GM20000 (cell line): ENCODE measurements at regions not wholly inside any gene's neighbourhood (a gene's known extent, or its start where the extent isn't known, plus 50 kb on each side); places are given as distances from the start of the nearest gene placed in this dataset.

ENCODE experiments used
- DNase-seq: peaks from one replicate; pipeline ENCODE4 v3.0.0; 2012; ENCODE audit warnings: low spot score
- TF ChIP-seq, protein P1 (sequence below): IDR thresholded peaks from 2 replicates; pipeline ENCODE4 v1.5.1; 2012; ENCODE audit warnings: mild to moderate bottlenecking, control low read depth; ENCODE audit errors: extremely low read depth, missing control alignments

DNA sequence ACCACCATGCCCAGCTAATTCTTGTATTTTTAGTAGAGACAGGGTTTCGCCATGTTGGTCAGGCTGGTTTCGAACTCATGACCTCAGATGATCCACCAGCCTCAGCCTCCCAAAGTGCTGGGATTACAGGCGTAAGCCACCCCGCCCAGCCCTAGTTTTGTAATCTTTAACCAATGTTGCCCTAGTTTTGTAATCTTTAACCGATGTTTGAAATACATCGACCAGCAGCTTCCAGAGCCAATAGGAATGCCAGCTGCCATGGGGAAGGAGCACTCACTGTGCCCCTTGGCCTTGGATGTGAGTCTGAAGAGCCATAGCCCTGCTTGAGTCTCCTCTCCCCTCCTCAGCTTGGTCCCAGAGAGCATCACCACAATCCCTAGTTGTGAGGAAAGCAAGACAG, 209.3 kb upstream of the RGS6 start:
- DNase-seq = no peak
- TF ChIP-seq, protein P1, sequence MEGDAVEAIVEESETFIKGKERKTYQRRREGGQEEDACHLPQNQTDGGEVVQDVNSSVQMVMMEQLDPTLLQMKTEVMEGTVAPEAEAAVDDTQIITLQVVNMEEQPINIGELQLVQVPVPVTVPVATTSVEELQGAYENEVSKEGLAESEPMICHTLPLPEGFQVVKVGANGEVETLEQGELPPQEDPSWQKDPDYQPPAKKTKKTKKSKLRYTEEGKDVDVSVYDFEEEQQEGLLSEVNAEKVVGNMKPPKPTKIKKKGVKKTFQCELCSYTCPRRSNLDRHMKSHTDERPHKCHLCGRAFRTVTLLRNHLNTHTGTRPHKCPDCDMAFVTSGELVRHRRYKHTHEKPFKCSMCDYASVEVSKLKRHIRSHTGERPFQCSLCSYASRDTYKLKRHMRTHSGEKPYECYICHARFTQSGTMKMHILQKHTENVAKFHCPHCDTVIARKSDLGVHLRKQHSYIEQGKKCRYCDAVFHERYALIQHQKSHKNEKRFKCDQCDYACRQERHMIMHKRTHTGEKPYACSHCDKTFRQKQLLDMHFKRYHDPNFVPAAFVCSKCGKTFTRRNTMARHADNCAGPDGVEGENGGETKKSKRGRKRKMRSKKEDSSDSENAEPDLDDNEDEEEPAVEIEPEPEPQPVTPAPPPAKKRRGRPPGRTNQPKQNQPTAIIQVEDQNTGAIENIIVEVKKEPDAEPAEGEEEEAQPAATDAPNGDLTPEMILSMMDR = no peak

DNA sequence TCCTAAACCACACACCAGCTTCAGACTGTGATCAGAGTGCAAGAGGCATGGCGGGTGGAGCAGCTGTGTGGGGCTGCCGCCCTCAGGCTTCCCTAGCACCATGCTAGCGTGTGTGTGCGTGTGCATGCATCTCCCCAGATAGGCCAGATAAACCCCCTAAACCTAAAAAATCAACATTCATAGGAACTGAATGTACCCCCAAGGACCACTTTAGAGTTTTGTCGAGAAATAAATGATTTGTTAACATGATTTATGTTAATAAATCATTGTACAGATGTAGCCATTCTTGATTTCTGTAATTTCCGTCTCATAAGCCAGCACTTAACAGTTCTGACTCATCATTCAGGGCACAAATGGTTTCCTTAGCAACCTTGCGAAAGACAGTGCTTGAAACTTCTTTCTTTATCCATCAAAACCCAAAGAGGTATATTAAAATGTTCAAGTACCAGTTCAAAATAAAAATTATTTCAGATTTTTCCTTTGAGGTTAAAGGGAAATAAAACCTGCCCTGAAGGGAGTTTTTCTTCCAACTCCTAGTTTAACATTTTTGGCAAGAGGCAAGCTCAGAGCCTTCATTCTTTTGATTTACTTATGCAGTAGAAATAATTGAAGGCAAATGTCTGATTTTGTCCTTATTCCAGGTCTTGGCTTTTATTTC, 206.2 kb upstream of the RGS6 start:
- no peak for DNase-seq
- TF ChIP-seq, protein P1 = no peak

DNA sequence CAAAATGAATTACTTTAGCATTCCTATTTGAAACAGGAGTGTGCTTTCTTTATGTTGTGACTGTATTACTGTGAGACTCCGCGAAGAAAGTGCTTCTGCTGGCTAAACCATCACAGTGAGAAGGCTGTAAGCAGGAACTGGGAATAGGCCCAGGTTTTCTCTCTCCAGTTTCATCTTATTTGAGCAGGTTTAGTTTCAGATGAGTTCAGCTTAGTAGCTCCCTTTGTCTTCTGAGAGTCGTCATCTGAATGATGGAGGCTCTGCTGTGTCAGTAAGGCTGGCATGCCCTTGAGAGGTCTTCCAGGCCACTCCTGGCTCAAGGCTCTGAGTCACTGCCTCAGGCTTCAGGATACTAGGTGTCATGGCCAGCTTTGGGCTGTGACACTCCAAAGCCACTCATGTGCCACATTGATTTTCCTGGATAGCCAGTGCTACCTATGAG, 205.6 kb upstream of the RGS6 start:
- TF ChIP-seq, protein P1 = no peak

DNA sequence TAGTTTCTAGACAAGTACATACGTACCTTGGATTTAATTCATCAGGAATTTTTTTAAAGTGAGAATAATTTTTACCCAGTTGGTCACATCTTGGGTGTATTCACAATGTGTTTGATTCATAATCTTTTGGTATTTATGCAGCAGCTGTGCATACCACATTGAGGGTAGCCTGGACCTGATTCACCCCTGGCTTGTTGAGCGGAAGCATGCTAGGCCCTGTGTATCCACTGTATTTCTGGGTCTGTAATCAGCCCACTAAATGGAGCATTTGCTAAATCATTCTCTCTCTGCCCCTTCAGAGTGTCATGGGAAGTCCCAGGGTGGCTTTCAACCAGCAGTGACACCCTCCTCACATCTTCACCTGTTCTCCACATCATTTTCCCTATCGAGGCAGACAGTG, 203.8 kb upstream of the RGS6 start:
- TF ChIP-seq, protein P1 = no peak
- DNase-seq = no peak

More for the DNA sequence above, 205.6 kb upstream of the RGS6 start:
- DNase-seq = no peak

DNA sequence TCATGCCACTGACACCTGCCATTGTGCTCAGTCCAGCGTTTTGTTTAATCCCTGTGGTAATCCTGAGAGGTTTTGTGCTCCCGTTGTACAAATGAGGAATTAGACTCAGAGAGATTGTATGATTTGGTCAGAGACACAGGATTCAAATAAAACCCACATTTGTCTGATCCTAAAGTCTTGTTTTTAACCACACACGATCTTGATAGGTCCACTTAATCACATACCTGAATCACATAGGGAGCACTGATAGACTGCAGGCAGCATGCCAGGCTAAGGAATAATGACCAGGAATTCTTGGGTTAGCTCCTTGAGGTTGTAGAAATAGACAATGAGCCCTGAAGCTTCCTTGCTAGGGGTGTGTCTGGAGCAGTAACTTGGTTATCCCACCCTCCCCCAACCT, 202.6 kb upstream of the RGS6 start:
- no peak for DNase-seq
- TF ChIP-seq, protein P1 = no peak

DNA sequence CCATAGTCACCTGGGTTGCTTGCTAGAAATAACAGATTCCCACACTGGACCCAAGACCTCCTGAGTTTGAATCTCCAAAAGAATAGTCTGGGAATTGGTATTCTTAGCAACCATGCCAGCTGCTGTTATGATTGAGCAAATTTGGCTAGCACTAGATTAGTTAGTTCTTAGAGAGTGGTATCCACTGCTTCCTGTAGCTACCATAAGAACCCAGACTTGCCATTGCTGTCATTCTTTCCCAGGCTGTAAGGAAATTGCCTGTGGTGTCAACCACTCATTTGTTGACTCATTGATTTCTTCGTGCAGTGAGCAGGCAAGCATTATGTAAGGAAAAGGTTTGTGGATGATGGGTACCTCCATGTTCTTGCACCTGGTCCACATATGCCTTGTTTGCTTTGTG, 201.8 kb upstream of the RGS6 start:
- DNase-seq = no peak
- TF ChIP-seq, protein P1 = no peak

DNA sequence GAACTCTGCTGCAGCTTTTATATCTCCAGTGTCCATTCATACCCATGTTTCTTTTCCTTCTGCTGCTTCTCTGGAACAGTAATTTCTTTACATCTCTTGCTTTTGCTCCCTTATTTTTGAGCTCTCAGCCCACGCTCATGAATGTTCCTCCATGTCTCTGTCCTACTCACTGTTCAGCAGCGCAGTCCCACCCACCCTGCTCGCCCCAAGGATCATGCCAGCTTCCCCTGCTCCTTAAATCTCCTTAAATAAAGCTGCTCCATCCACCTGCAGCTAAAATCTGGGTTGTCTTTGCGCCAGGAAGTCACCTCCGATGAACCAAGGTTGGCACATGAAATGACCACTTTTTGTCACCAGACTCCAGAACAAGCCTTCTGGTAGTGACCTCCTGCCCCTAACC, 201.1 kb upstream of the RGS6 start:
- no peak for DNase-seq
- TF ChIP-seq, protein P1 = no peak
